GM23338 (cell line): ENCODE measurements at regions not wholly inside any gene's neighbourhood (a gene's known extent, or its start where the extent isn't known, plus 50 kb on each side); places are given as distances from the start of the nearest gene placed in this dataset. TPM values are rescaled to one million over a fixed set of nuclear protein-coding genes. Genes with fewer than 3 reads are reported as not detected.

Source experiments
- CTCF ChIP-seq, 2 experiments: fragments of 200-600 bp in 1 of 2; sonication (generic) in 1 of 2; conservative IDR thresholded peaks; 2 replicates each; pipeline versions ENCODE4 v1.5.1 to v1.6.1; 2016 to 2017; ENCODE audit warnings: antibody characterized with exemption in 2 of 2, low read depth in 2 of 2, mild to moderate bottlenecking in 2 of 2, moderate library complexity in 1 of 2
- JUNB ChIP-seq: IDR thresholded peaks from one replicate; pipeline ENCODE4 v1.6.1; 2016; ENCODE audit warnings: antibody characterized with exemption; ENCODE audit not compliant: unreplicated experiment
- POLR2AphosphoS5 ChIP-seq: IDR thresholded peaks from 2 replicates; pipeline ENCODE4 v1.6.1; 2016; ENCODE audit warnings: antibody characterized with exemption, low read depth
- ZNF114 ChIP-seq: fragments of 250-450 bp; sonication (Bioruptor Pico); IDR thresholded peaks from 2 replicates; pipeline ENCODE4 v1.5.0; 2020; ENCODE audit warnings: mild to moderate bottlenecking, moderate library complexity
- ZNF462 ChIP-seq: fragments of 250-450 bp; sonication (Bioruptor Pico); IDR thresholded peaks from 2 replicates; pipeline ENCODE4 v1.5.0; 2020; ENCODE audit warnings: mild to moderate bottlenecking, moderate library complexity
- small RNA-seq: library from RNA; depleted of rRNA; stranded (forward); fragments of <200 nt; gene quantifications from one replicate; pipeline ENCODE3, GENCODE V24; 2014; ENCODE audit warnings: low replicate concordance

- TF ChIP-seq CTCF (conservative IDR thresholded peaks at IDR 0.05; ENCODE audit: low read depth in 2 of 2), result no peak
- no peak for TF ChIP-seq POLR2AphosphoS5
- TF ChIP-seq ZNF114 (CRISPR knock-in tag), result no peak
- no peak for TF ChIP-seq JUNB
- no peak for TF ChIP-seq ZNF462
Observed at GRCh38 chr7:121446526-121446925, 50.4 kb upstream of the FAM3C start (continued).

Small RNA genes in the stretch of these regions (small RNA-seq; reads per million reads assigned to genes)
- gene RN7SKP277, result not detected
